ENCODE measurements at regions not wholly inside any gene's neighbourhood (a gene's known extent, or its start where the extent isn't known, plus 50 kb on each side); places are given as distances from the start of the nearest gene placed in this dataset.

DNA sequence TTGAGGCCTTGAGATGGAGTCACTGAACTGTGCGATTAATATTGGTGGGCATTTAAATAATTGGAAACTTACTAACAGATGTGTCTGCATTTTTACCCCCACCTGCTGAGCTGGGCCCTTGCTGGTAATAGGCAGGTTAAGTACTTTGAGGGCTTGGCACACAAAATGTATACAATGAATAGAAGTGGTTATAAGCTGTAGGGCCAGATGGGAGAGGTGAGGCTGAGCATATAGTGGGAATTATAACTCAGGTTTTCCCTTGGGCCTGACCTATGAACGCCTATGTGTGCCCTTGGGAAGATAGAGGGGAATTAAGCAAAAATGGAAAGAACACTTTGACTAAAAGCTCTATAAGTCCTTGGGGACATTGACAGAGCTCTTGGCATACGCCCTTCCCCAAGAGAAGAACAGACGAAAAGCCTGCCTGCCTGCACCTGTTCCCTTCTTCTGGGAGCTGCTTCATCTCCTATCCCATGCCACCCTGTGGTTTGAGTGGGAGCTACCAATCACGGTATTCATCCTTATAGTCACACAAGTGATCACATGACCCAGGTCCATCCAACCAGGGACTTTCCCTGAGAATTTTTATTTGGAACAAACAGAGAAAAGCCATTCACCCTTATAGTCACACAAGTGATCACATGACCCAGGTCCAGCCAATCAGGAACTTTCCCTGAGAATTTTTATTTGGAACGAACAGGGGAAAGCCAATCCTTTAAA is 260.7 kb upstream of the CSF3R start:
- no peaks in the 10 kb centered on the region for H3K9me3 ChIP-seq
- in situ Hi-C loops (cut with MboI; ENCODE audit: low pct_ligation_motif_present in 1 of 4, low pct_unique_long_range_greater_than_20kb in 1 of 4, low sequenced_read_pairs in 3 of 4) (no loop called here), intact Hi-C loops (cut with DNase I; ENCODE audit: low total_unique reads) (no loop called here)
- no peaks in the 10 kb centered on the region for H3K4me1 ChIP-seq
- H3K27ac ChIP-seq = no peak overlapping the region
- H3K4me3 ChIP-seq = no peak overlapping the region
- no peaks in the 10 kb centered on the region for H3K27me3 ChIP-seq
- TF ChIP-seq EP300 (IDR thresholded peaks at IDR 0.05; ENCODE audit: low read depth) = no peak
- no peak for TF ChIP-seq CTCF (IDR thresholded peaks at IDR 0.05)
- no peak for TF ChIP-seq POLR2A (IDR thresholded peaks at IDR 0.05)
- TF ChIP-seq POLR2AphosphoS5 (IDR thresholded peaks at IDR 0.05) = no peak
- 67 to 76% methylated on average over 5 to 6 of the region's 6 CpGs for WGBS, 2 donors (ENCODE audit: low coverage in 1 of 2)
- H3K36me3 ChIP-seq = no peaks in the 10 kb centered on the region
- DNase-seq = no peak

GRCh38 chr1:36741066-36741465 is 258.4 kb upstream of the CSF3R start:
- Histone ChIP-seq H3K27me3 (peaks cover 21% of the 10 kb centered on the region), H3K4me3 (no peak overlapping the region), H3K36me3 (no peaks in the 10 kb centered on the region), H3K4me1 (no peaks in the 10 kb centered on the region), H3K9me3 (no peaks in the 10 kb centered on the region), H3K27ac (no peak overlapping the region)
- in situ Hi-C loops (cut with MboI; ENCODE audit: low pct_ligation_motif_present in 1 of 4, low pct_unique_long_range_greater_than_20kb in 1 of 4, low sequenced_read_pairs in 3 of 4) (no loop called here), intact Hi-C loops (cut with DNase I; ENCODE audit: low total_unique reads) (no loop called here)
- DNase-seq = no peak
- TF ChIP-seq CTCF (IDR thresholded peaks at IDR 0.05) (no peak), POLR2AphosphoS5 (IDR thresholded peaks at IDR 0.05) (no peak), POLR2A (IDR thresholded peaks at IDR 0.05) (no peak), EP300 (IDR thresholded peaks at IDR 0.05; ENCODE audit: low read depth) (no peak)
- WGBS, 2 donors (ENCODE audit: low coverage in 1 of 2) = 63 to 76% methylated on average over 1 of the region's 1 CpG

GRCh38 chr1:36740446-36740845 is 257.7 kb upstream of the CSF3R start:
- intact Hi-C loops (cut with DNase I; ENCODE audit: low total_unique reads) = no loop called here

GRCh38 chr1:36739703-36740289 is 257.1 kb upstream of the CSF3R start:
- H3K4me3 ChIP-seq = no peak overlapping the region
- in situ Hi-C loops (cut with MboI; ENCODE audit: low pct_ligation_motif_present in 1 of 4, low pct_unique_long_range_greater_than_20kb in 1 of 4, low sequenced_read_pairs in 3 of 4) (no loop called here), intact Hi-C loops (cut with DNase I; ENCODE audit: low total_unique reads) (no loop called here)
- no peak for DNase-seq
- H3K9me3 ChIP-seq = no peaks in the 10 kb centered on the region
- no peak overlapping the region for H3K27ac ChIP-seq
- no peaks in the 10 kb centered on the region for H3K4me1 ChIP-seq
- 50 to 63% methylated on average over 2 to 5 of the region's 6 CpGs for WGBS, 2 donors (ENCODE audit: low coverage in 1 of 2)
- no peaks in the 10 kb centered on the region for H3K36me3 ChIP-seq
- peaks cover 29% of the 10 kb centered on the region for H3K27me3 ChIP-seq
- TF ChIP-seq EP300 (IDR thresholded peaks at IDR 0.05; ENCODE audit: low read depth) (no peak), CTCF (IDR thresholded peaks at IDR 0.05) (no peak), POLR2A (IDR thresholded peaks at IDR 0.05) (no peak), POLR2AphosphoS5 (IDR thresholded peaks at IDR 0.05) (no peak)

More at GRCh38 chr1:36740446-36740845, 257.7 kb upstream of the CSF3R start:
- H3K27me3 ChIP-seq = peaks cover 23% of the 10 kb centered on the region
- no peaks in the 10 kb centered on the region for H3K4me1 ChIP-seq
- no peak for DNase-seq
- WGBS, 2 donors (ENCODE audit: low coverage in 1 of 2) = 13% methylated on average over 1 of the region's 1 CpG; no CpG with 5 or more reads in 1 of the 2 donors
- H3K9me3 ChIP-seq = no peaks in the 10 kb centered on the region
- TF ChIP-seq POLR2AphosphoS5 (IDR thresholded peaks at IDR 0.05) = no peak
- no peak for TF ChIP-seq EP300 (IDR thresholded peaks at IDR 0.05; ENCODE audit: low read depth)
- TF ChIP-seq POLR2A (IDR thresholded peaks at IDR 0.05) = no peak
- no peak for TF ChIP-seq CTCF (IDR thresholded peaks at IDR 0.05)
- H3K27ac ChIP-seq = no peak overlapping the region
- no peak overlapping the region for H3K4me3 ChIP-seq
- in situ Hi-C loops (cut with MboI; ENCODE audit: low pct_ligation_motif_present in 1 of 4, low pct_unique_long_range_greater_than_20kb in 1 of 4, low sequenced_read_pairs in 3 of 4) = no loop called here
- no peaks in the 10 kb centered on the region for H3K36me3 ChIP-seq

Data from transverse colon (tissue), 4 donors.